HG02798 (cell line): ENCODE measurements at regions not wholly inside any gene's neighbourhood (a gene's known extent, or its start where the extent isn't known, plus 50 kb on each side); places are given as distances from the start of the nearest gene placed in this dataset.
"Not testable (repeated sequence)": the region's sequence is repeated elsewhere in the genome, so short reads cannot be mapped to it uniquely, and the experiment has no call there.

Source experiments
- ATAC-seq: cut with Tn5 transposase; IDR thresholded peaks from one replicate; pipeline ENCODE4 v1.9.1; 2021; ENCODE audit warnings: mild to moderate bottlenecking; ENCODE audit not compliant: unreplicated experiment, poor library complexity

GRCh38 chr19:27714857-27715256, 1498.1 kb downstream of the UQCRFS1 start:
- no peak for ATAC-seq

GRCh38 chr19:27709496-27709895, 1503.5 kb downstream of the UQCRFS1 start:
- no peak for ATAC-seq

GRCh38 chr19:27708986-27709385, 1504.0 kb downstream of the UQCRFS1 start:
- not testable (repeated sequence) for ATAC-seq

- not testable (repeated sequence) for ATAC-seq
Measured at GRCh38 chr19:27707026-27707425, 1505.9 kb downstream of the UQCRFS1 start.

- ATAC-seq = no peak
Measured at GRCh38 chr19:27705896-27706295, 1507.1 kb downstream of the UQCRFS1 start.

GRCh38 chr19:27694361-27695055, 1518.4 kb downstream of the UQCRFS1 start:
- no peak for ATAC-seq

GRCh38 chr19:27691991-27692390, 1521.0 kb downstream of the UQCRFS1 start:
- ATAC-seq = no peak

- no peak for ATAC-seq
Measured at GRCh38 chr19:27689734-27690241, 1523.2 kb downstream of the UQCRFS1 start.

- ATAC-seq = no peak
Measured at GRCh38 chr19:27684293-27684692, 1528.7 kb downstream of the UQCRFS1 start.

- no peak for ATAC-seq
Measured at GRCh38 chr19:27681972-27682371, 1531.0 kb downstream of the UQCRFS1 start.

GRCh38 chr19:27679905-27680304, 1533.0 kb downstream of the UQCRFS1 start:
- no peak for ATAC-seq

- ATAC-seq = no peak
Measured at GRCh38 chr19:27679399-27679798, 1533.6 kb downstream of the UQCRFS1 start.

- no peak for ATAC-seq
Measured at GRCh38 chr19:27676877-27677276, 1536.1 kb downstream of the UQCRFS1 start.

- ATAC-seq = no peak
Measured at GRCh38 chr19:27676334-27676733, 1536.6 kb downstream of the UQCRFS1 start.

GRCh38 chr19:27675771-27676170, 1537.2 kb downstream of the UQCRFS1 start:
- ATAC-seq = no peak

GRCh38 chr19:27674701-27675100, 1538.2 kb downstream of the UQCRFS1 start:
- ATAC-seq = no peak

GRCh38 chr19:27673986-27674385, 1539.0 kb downstream of the UQCRFS1 start:
- no peak for ATAC-seq

- no peak for ATAC-seq
Measured at GRCh38 chr19:27672309-27673047, 1540.5 kb downstream of the UQCRFS1 start.

GRCh38 chr19:27671876-27672275, 1541.1 kb downstream of the UQCRFS1 start:
- ATAC-seq = no peak

- no peak for ATAC-seq
Measured at GRCh38 chr19:27660428-27660827, 1552.5 kb downstream of the UQCRFS1 start.

- ATAC-seq = no peak
Measured at GRCh38 chr19:27657271-27658051, 1555.5 kb downstream of the UQCRFS1 start.
